ENCODE measurements at regions not wholly inside any gene's neighbourhood (a gene's known extent, or its start where the extent isn't known, plus 50 kb on each side); places are given as distances from the start of the nearest gene placed in this dataset.

DNA sequence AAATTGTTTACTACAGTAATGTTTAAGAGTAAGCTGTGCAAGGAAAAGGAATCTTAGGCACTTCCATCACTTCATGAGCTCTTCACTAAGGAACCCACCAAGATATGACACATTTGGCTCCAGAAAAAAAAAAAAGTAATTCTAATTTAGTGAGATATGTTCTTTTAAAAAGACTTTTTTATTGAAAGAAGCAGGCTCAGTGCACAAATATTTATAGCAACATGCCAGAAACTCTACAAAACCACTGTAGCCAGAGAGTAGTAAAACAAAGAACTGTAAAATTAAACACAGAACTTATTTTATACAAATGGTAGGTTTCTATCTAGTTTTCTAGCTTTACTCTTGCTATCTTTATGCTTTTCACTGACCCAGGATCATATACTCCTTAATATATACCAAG is 434.6 kb upstream of the ADGRL2 start:
- Histone ChIP-seq H3K27ac (no peak overlapping the region), H3K4me3 (no peak overlapping the region), H3K4me1 (no peaks in the 10 kb centered on the region), H3K9me3 (no peaks in the 10 kb centered on the region), H3K36me3 (no peaks in the 10 kb centered on the region), H3K27me3 (no peaks in the 10 kb centered on the region)
- DNase-seq, result no peak
- no peak for TF ChIP-seq POLR2A (IDR thresholded peaks at IDR 0.05)
- TF ChIP-seq CTCF (IDR thresholded peaks at IDR 0.05 in 4 of 5, conservative IDR thresholded peaks at IDR 0.05 in 1 of 5), result no peak
- intact Hi-C loops (cut with DNase I; ENCODE audit: low total_unique reads) (no loop called here), in situ Hi-C loops (cut with MboI; ENCODE audit: low sequenced_read_pairs in 4 of 4) (no loop called here)
- ATAC-seq, result no peak

- no peak for ATAC-seq
- no peaks in the 10 kb centered on the region for H3K4me1 ChIP-seq
- intact Hi-C loops (cut with DNase I; ENCODE audit: low total_unique reads), result no loop called here
- H3K36me3 ChIP-seq, result no peaks in the 10 kb centered on the region
- no peaks in the 10 kb centered on the region for H3K9me3 ChIP-seq
- in situ Hi-C loops (cut with MboI; ENCODE audit: low sequenced_read_pairs in 4 of 4), result no loop called here
- no peak for TF ChIP-seq POLR2A (IDR thresholded peaks at IDR 0.05)
- no peak for TF ChIP-seq CTCF (IDR thresholded peaks at IDR 0.05 in 4 of 5, conservative IDR thresholded peaks at IDR 0.05 in 1 of 5)
- no peaks in the 10 kb centered on the region for H3K27me3 ChIP-seq
- H3K4me3 ChIP-seq, result no peak overlapping the region
- DNase-seq, result no peak
- H3K27ac ChIP-seq, result no peak overlapping the region
Observed at GRCh38 chr1:81364088-81364487, 436.6 kb upstream of the ADGRL2 start.

- TF ChIP-seq CTCF (IDR thresholded peaks at IDR 0.05 in 4 of 5, conservative IDR thresholded peaks at IDR 0.05 in 1 of 5) (no peak), POLR2A (IDR thresholded peaks at IDR 0.05) (no peak)
- DNase-seq (no peak), ATAC-seq (no peak)
- Histone ChIP-seq H3K4me1 (no peaks in the 10 kb centered on the region), H3K27ac (no peak overlapping the region), H3K27me3 (no peaks in the 10 kb centered on the region), H3K9me3 (no peaks in the 10 kb centered on the region), H3K4me3 (no peak overlapping the region), H3K36me3 (no peaks in the 10 kb centered on the region)
- in situ Hi-C loops (cut with MboI; ENCODE audit: low sequenced_read_pairs in 4 of 4) (no loop called here), intact Hi-C loops (cut with DNase I; ENCODE audit: low total_unique reads) (no loop called here)
Observed at GRCh38 chr1:81358151-81358550, 442.6 kb upstream of the ADGRL2 start.

- no peak overlapping the region for H3K4me3 ChIP-seq
- H3K4me1 ChIP-seq, result no peaks in the 10 kb centered on the region
- no peaks in the 10 kb centered on the region for H3K27me3 ChIP-seq
- no peak for TF ChIP-seq CTCF (IDR thresholded peaks at IDR 0.05 in 4 of 5, conservative IDR thresholded peaks at IDR 0.05 in 1 of 5)
- no peak for TF ChIP-seq POLR2A (IDR thresholded peaks at IDR 0.05)
- ATAC-seq, result no peak
- no peaks in the 10 kb centered on the region for H3K36me3 ChIP-seq
- in situ Hi-C loops (cut with MboI; ENCODE audit: low sequenced_read_pairs in 4 of 4) (no loop called here), intact Hi-C loops (cut with DNase I; ENCODE audit: low total_unique reads) (no loop called here)
- H3K27ac ChIP-seq, result no peak overlapping the region
- no peaks in the 10 kb centered on the region for H3K9me3 ChIP-seq
- no peak for DNase-seq
Observed at GRCh38 chr1:81351864-81352263, 448.9 kb upstream of the ADGRL2 start.

DNA sequence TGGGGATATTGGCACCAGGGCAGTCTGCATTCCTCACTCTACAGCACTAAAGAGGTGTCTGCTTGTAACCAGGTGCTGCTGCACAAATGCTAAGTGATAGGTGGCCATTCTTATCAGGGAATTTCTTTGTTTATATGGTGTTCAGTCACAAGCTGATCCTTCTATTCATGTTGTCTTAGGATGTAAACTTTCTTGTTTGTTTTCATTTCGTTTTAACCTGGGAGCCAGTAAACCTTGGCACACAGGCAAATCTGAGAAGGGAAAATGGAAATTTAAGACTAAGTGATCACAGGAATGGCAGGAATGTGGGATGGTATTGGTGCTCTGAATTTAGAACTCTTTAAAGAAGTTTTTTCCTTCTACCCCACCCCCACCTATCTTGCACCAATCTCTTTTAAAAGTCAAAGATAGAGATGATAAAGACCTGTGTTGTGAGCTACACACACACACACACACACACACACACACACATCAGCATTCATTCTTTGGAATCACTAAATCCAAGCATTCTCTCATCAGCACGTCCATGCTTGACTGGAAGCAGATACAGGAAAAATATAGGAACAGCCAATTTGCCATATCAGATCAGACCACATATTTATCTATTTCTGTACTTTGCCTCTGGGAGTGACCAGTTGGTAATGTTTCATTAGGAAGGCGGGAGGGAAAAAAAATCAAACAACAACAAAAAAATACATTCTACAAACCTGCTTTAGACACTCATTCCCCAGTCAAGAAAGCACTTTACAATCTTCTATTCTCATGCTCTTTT is 451.4 kb upstream of the ADGRL2 start:
- DNase-seq (no peak), ATAC-seq (no peak)
- in situ Hi-C loops (cut with MboI; ENCODE audit: low sequenced_read_pairs in 4 of 4) (no loop called here), intact Hi-C loops (cut with DNase I; ENCODE audit: low total_unique reads) (no loop called here)
- H3K9me3 ChIP-seq, result no peaks in the 10 kb centered on the region
- no peak overlapping the region for H3K4me3 ChIP-seq
- H3K36me3 ChIP-seq, result no peaks in the 10 kb centered on the region
- H3K4me1 ChIP-seq, result no peaks in the 10 kb centered on the region
- no peak for TF ChIP-seq CTCF (IDR thresholded peaks at IDR 0.05 in 4 of 5, conservative IDR thresholded peaks at IDR 0.05 in 1 of 5)
- TF ChIP-seq POLR2A (IDR thresholded peaks at IDR 0.05), result no peak
- no peaks in the 10 kb centered on the region for H3K27me3 ChIP-seq
- no peak overlapping the region for H3K27ac ChIP-seq
